ENCODE measurements at regions not wholly inside any gene's neighbourhood (a gene's known extent, or its start where the extent isn't known, plus 50 kb on each side); places are given as distances from the start of the nearest gene placed in this dataset.

- no peak for DNase-seq (ENCODE audit: low read depth, low spot score)
These were observed 204.2 kb downstream of the USP12 start for GRCh38 chr13:26967119-26968038.

- no peak for DNase-seq (ENCODE audit: low read depth, low spot score)
These were observed 204.9 kb downstream of the USP12 start for GRCh38 chr13:26966701-26967080.

- DNase-seq (ENCODE audit: low read depth, low spot score): no peak
These were observed 205.5 kb downstream of the USP12 start for GRCh38 chr13:26965952-26966700.

DNA sequence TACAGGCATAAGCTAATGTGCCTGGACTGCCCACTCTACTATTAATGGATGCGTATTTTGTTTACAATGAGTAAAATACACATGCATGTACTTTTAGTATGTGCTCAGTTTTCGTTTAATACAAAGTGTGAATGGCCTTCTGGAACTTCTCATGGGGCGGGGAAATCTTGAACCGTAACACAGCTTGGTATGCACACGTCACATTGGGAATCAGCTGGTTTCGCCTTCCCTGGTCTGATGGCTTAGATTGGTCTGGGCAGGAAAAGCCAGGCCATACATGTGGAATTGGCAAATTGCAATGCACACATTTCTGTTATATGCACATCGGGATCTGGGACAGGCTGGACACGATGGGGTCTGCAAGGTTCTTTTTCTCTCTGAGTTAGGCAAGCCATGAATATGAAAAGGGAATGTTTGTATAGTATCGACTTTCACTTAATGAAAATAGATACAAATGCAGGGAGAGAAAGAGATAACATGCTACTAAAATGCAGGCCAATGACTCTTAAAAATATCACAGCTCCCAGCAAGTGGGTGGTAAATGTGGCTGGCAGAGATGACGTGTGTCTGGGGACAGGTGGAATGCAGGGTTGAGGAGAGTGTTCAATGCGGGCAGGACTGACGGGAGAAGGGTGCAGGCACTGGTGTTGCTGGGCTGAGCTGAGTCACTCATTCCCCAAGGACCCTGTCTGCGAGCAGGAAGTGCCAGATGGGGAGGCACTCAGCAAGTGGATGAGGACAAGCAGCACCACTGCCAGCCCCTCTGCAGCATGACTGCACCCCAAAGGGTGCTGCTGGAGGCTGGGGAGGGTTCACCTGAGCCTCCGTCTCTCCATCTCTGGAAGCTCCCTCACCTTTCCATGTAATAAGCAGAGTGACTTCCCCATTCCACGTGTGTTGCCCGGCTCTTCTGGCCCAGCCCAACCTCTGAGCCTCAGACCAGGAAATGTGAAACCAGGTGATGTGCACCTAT, 204.0 kb upstream of the GPR12 start:
- DNase-seq (ENCODE audit: low read depth, low spot score): no peak

- no peak for DNase-seq (ENCODE audit: low read depth, low spot score)
These were observed 202.1 kb upstream of the GPR12 start for GRCh38 chr13:26962671-26963070.

- no peak for DNase-seq (ENCODE audit: low read depth, low spot score)
These were observed 201.5 kb upstream of the GPR12 start for GRCh38 chr13:26961890-26962615.

GRCh38 chr13:26957182-26957581, 196.6 kb upstream of the GPR12 start:
- DNase-seq (ENCODE audit: low read depth, low spot score): no peak

DNA sequence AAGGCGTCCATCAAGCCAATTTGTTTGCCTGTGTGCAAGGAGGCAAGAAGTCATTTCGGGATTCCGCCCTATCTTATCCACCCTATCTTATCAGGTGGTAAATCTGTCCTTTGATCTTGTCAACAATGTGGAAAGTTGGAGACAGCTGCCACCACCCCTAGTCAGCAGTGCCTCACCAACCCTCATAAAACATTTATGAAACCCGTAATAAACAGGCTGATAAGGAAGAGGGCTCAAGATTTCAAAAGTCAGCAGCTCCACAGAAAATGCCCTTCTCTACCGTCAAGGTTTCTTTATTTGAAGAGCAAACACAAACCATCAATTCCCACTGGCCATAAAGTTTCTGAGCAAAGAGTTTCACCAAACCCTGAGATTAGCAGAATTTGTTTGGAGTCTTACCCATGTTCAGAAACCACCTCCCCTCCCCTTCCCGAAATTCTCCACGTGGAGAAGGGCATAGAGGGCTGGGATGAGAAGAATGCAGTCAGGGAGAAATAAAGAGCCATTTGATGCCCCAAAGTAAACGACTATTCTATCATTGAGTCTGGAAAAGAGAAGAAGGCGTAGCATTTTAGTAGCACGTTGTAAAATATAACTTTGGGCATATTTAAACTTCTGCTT, 196.0 kb upstream of the GPR12 start:
- DNase-seq (ENCODE audit: low read depth, low spot score): no peak

- no peak for DNase-seq (ENCODE audit: low read depth, low spot score)
These were observed 194.4 kb upstream of the GPR12 start for GRCh38 chr13:26954976-26955375.

- no peak for DNase-seq (ENCODE audit: low read depth, low spot score)
These were observed 192.7 kb upstream of the GPR12 start for GRCh38 chr13:26953291-26953690.

- no peak for DNase-seq (ENCODE audit: low read depth, low spot score)
These were observed 192.1 kb upstream of the GPR12 start for GRCh38 chr13:26952551-26953143.

DNA sequence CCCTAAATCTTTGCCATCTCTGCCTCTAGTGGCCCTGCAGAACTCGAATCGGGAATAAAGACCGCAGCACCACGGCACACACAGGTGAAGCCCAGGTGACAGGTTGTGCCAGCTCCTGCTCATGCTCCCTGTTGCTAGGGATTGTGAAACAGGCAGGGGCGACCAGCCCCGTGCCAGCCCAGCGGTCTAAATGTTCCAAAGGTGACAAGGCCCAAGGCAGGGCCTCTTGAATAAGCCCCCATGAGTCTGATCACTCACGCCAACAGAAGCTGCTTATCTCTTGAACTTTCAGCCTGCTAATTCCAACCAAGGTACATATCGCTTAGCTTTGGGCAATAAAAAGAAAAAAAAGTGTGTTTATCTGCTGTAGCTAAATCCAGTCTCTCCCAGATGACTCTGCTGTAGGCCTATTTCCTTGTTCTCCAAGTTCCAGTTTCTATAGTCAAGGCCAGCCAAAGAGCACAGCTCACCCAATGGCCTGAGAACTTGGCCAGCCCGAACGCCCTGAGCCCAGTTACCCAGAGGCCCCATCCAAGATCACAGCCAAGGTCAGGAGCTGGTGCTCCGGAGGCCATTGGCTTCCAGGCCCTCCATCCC, 191.1 kb upstream of the GPR12 start:
- DNase-seq (ENCODE audit: low read depth, low spot score): no peak

GRCh38 chr13:26950968-26951367, 190.4 kb upstream of the GPR12 start:
- DNase-seq (ENCODE audit: low read depth, low spot score): no peak

DNA sequence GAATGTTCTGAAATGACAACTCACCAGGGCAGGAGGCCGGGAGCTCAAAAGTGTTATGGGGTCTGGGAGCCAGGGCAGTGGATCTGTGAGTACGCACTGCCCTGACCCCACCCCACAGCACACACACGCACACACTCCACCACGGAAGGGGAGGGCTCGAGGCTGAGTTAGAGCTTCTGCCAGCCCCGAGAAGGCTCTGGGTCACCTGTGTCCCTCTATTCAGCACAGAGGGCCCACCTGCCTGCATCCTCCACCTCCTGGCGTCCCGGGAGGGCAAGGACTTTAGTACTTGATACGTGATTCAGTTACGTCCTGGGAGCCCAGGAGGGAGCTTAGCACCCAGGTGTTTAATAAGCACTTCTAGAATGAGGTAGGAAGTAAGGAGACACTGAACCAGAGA, 190.0 kb upstream of the GPR12 start:
- DNase-seq (ENCODE audit: low read depth, low spot score): no peak

DNA sequence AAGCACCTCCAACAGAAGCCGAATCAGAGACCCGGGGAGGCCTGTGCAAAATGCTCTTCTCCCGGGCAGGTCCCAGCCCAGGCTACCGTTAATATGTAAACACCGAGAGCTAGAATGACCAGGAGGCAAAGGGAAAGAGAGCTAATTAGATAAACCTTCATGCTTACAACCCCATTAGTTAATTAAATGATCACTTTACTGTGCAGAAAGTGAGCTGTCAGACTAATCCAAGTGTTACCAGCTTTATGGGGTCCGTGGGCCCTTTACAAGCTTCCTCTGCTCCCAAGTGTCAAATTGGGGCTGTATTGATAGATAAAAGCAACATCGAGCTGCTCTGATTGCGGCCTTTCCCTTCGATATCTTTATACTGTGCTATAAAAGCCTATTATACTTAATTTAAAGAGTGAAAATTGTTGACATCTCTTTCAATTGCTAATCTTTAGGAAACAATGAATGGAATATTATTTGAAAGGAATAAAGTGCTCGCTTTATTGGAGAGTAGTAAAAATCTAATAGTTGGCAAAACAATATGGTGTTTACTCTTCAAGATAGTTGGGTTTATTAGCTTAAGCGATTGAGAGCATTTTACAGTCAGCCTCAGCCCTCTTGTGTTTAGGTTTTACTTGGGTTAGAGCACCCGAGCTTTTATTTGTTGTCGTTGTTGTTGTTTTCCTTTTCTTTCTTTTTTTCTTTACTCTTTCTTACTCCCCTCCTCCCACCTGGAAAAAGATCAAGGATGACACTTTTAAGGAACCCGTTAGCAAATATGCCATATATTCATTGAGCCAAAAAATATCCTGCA, 189.3 kb upstream of the GPR12 start:
- DNase-seq (ENCODE audit: low read depth, low spot score): no peak

DNA sequence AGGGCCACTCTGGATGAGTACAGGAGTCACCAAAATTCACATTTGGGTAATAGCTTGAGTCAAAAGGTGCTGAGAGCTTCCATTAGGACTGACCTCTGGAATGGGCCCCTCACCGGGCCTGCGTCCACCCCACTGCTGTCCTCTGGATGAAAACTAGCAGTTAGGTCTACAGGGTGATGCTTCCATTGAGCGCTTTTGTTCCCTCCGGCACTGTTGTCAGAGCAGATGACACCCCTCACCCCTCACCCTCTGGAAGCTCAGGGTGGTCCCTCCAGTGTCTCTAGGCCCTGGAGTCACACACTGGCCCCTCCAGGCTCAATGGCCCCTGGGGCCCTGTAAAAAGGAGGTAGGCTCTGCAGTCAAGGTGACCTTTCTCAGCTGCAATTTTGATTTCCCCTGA, 187.8 kb upstream of the GPR12 start:
- DNase-seq (ENCODE audit: low read depth, low spot score): no peak

DNA sequence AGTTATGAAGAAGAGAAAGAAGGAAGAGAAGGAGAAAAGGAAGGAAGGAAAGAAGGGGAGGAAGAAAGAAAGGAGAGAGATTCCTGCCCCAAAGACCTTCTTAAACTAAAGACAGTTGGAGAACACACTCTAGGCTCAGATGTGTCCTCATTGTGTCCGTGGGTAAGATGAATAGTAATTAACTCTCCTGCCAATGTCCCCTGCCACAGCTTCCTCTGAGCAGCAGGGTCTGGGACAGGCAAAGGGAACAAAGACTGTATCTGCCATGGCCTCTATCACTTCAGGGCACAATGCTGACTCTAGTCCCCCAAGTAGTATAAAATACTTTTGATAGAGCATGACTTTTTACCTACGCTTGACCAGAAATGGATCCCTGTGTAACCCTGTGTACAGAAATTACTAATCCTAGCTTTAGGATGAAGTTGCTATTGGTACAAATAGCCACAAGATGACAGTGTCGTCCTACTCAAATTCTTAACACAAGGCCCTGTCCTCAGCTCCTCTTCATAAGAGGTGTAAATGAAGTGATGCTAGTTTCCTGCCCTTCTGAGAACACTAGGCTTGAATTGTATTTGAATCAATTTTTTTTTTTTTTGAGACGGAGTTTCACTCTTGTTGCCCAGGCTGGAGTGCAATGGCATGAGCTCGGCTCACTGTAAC, 186.2 kb upstream of the GPR12 start:
- no peak for DNase-seq (ENCODE audit: low read depth, low spot score)

DNA sequence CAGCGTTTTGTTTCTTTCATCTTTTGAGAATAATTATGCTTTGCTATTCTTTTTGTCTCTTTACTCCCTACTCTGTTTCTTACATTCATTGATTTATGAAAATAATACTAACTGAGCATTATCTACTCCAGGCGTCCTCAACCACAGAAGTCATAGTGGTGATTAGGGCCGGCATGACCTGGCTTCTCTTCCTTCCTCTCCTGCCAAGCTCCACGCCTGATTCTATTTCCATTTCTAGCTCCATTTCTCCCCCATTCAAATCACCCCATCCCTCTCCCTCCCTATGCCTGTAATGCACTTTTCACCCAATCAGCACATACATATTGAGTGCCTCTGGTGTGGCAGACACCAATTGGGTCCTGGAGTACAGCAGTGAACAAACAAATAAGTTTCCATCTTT, 183.2 kb upstream of the GPR12 start:
- no peak for DNase-seq (ENCODE audit: low read depth, low spot score)
